HG03060 (cell line): ENCODE measurements at regions not wholly inside any gene's neighbourhood (a gene's known extent, or its start where the extent isn't known, plus 50 kb on each side); places are given as distances from the start of the nearest gene placed in this dataset.
"Not testable (repeated sequence)": the region's sequence is repeated elsewhere in the genome, so short reads cannot be mapped to it uniquely, and the experiment has no call there.

Experiments
- ATAC-seq: cut with Tn5 transposase; IDR thresholded peaks from one replicate; pipeline ENCODE4 v1.9.1; 2021; ENCODE audit warnings: low read depth, moderate number of reproducible peaks; ENCODE audit not compliant: unreplicated experiment

GRCh38 chr20:40029589-40029988, 659.4 kb downstream of the MAFB start:
- no peak for ATAC-seq

GRCh38 chr20:40019510-40019909, 669.5 kb downstream of the MAFB start:
- no peak for ATAC-seq

GRCh38 chr20:40017765-40018164, 671.3 kb downstream of the MAFB start:
- ATAC-seq = no peak

GRCh38 chr20:40016890-40017289, 672.1 kb downstream of the MAFB start:
- ATAC-seq = no peak

- no peak for ATAC-seq
Observed at GRCh38 chr20:40016392-40016791, 672.6 kb downstream of the MAFB start.

- not testable (repeated sequence) for ATAC-seq
Observed at GRCh38 chr20:40012026-40012425, 677.0 kb downstream of the MAFB start.

- no peak for ATAC-seq
Observed at GRCh38 chr20:40010483-40010882, 678.6 kb downstream of the MAFB start.

- no peak for ATAC-seq
Observed at GRCh38 chr20:40009542-40009941, 679.5 kb downstream of the MAFB start.

- no peak for ATAC-seq
Observed at GRCh38 chr20:40008177-40008576, 680.9 kb downstream of the MAFB start.

GRCh38 chr20:40006168-40006860, 682.7 kb downstream of the MAFB start:
- ATAC-seq = no peak

GRCh38 chr20:40004092-40004491, 684.9 kb downstream of the MAFB start:
- not testable (repeated sequence) for ATAC-seq

GRCh38 chr20:39993742-39994141, 695.3 kb downstream of the MAFB start:
- no peak for ATAC-seq

- no peak for ATAC-seq
Observed at GRCh38 chr20:39990692-39991091, 698.3 kb downstream of the MAFB start.

- no peak for ATAC-seq
Observed at GRCh38 chr20:39988991-39989390, 700.0 kb downstream of the MAFB start.

- no peak for ATAC-seq
Observed at GRCh38 chr20:39986173-39986904, 702.7 kb downstream of the MAFB start.

- ATAC-seq = no peak
Observed at GRCh38 chr20:39985271-39985827, 703.7 kb downstream of the MAFB start.

- ATAC-seq = no peak
Observed at GRCh38 chr20:39983655-39984054, 705.4 kb downstream of the MAFB start.

- no peak for ATAC-seq
Observed at GRCh38 chr20:39983183-39983582, 705.9 kb downstream of the MAFB start.

GRCh38 chr20:39974966-39975501, 714.0 kb downstream of the MAFB start:
- no peak for ATAC-seq

- no peak for ATAC-seq
Observed at GRCh38 chr20:39968495-39968894, 720.5 kb downstream of the MAFB start.

- ATAC-seq = no peak
Observed at GRCh38 chr20:39967806-39968205, 721.2 kb downstream of the MAFB start.
